ENCODE measurements at regions not wholly inside any gene's neighbourhood (a gene's known extent, or its start where the extent isn't known, plus 50 kb on each side); places are given as distances from the start of the nearest gene placed in this dataset.

- no peak for DNase-seq (ENCODE audit: low read depth)
- TF ChIP-seq CTCF (IDR thresholded peaks at IDR 0.05; ENCODE audit: insufficient read depth, low read depth, low read length, missing control alignments) = no peak
- no peak overlapping the region for H3K4me3 ChIP-seq (ENCODE audit: low read length)
These were observed 947.9 kb upstream of the CHORDC1 start for GRCh38 chr11:91170711-91171110.

GRCh38 chr11:91164452-91164822 is 941.6 kb upstream of the CHORDC1 start:
- no peak overlapping the region for H3K4me3 ChIP-seq (ENCODE audit: low read length)
- DNase-seq (ENCODE audit: low read depth) = no peak
- no peak for TF ChIP-seq CTCF (IDR thresholded peaks at IDR 0.05; ENCODE audit: insufficient read depth, low read depth, low read length, missing control alignments)

GRCh38 chr11:91163619-91164451 is 941.0 kb upstream of the CHORDC1 start:
- DNase-seq (ENCODE audit: low read depth) = peak; percentile 12
- no peak overlapping the region for H3K4me3 ChIP-seq (ENCODE audit: low read length)
- TF ChIP-seq CTCF (IDR thresholded peaks at IDR 0.05; ENCODE audit: insufficient read depth, low read depth, low read length, missing control alignments) = no peak

- no peak overlapping the region for H3K4me3 ChIP-seq (ENCODE audit: low read length)
- no peak for TF ChIP-seq CTCF (IDR thresholded peaks at IDR 0.05; ENCODE audit: insufficient read depth, low read depth, low read length, missing control alignments)
- peak; percentile 36 for DNase-seq (ENCODE audit: low read depth)
These were observed 937.8 kb upstream of the CHORDC1 start for GRCh38 chr11:91160661-91161060.

- no peak overlapping the region for H3K4me3 ChIP-seq (ENCODE audit: low read length)
- DNase-seq (ENCODE audit: low read depth) = peak; percentile 73
- no peak for TF ChIP-seq CTCF (IDR thresholded peaks at IDR 0.05; ENCODE audit: insufficient read depth, low read depth, low read length, missing control alignments)
These were observed 936.2 kb upstream of the CHORDC1 start for GRCh38 chr11:91158891-91159537.

GRCh38 chr11:91158297-91158696 is 935.4 kb upstream of the CHORDC1 start:
- no peak overlapping the region for H3K4me3 ChIP-seq (ENCODE audit: low read length)
- TF ChIP-seq CTCF (IDR thresholded peaks at IDR 0.05; ENCODE audit: insufficient read depth, low read depth, low read length, missing control alignments) = no peak
- DNase-seq (ENCODE audit: low read depth) = no peak

All from epithelial cell of esophagus (primary cell).